BLaER1 treated with 17β-estradiol and CSF1 and Interleukin-3, amounts not matched to agents 10 nM and 100 nM (cell line): ENCODE measurements at regions not wholly inside any gene's neighbourhood (a gene's known extent, or its start where the extent isn't known, plus 50 kb on each side); places are given as distances from the start of the nearest gene placed in this dataset.

Experiments
- H3K27ac ChIP-seq, 11 experiments: shearing (Covaris generic); formaldehyde crosslinking; 2 replicates each; pipeline ENCODE4 v1.8.1; 2022
- H3K27me3 ChIP-seq, 11 experiments: shearing (Covaris generic); formaldehyde crosslinking; 2 replicates each; pipeline ENCODE4 v1.8.1; 2022
- H3K36me3 ChIP-seq, 11 experiments: shearing (Covaris generic); formaldehyde crosslinking; 2 replicates each; pipeline ENCODE4 v1.8.1; 2022
- H3K4me1 ChIP-seq, 10 experiments: shearing (Covaris generic); formaldehyde crosslinking; 2 replicates each; pipeline ENCODE4 v1.8.1; 2022
- H3K4me2 ChIP-seq, 11 experiments: shearing (Covaris generic); formaldehyde crosslinking; 2 replicates each; pipeline ENCODE4 v1.8.1; 2022
- H3K4me3 ChIP-seq, 10 experiments: shearing (Covaris generic); formaldehyde crosslinking; 2 replicates each; pipeline ENCODE4 v1.8.1; 2022
- H3K9ac ChIP-seq, 11 experiments: shearing (Covaris generic); formaldehyde crosslinking; 2 replicates each; pipeline ENCODE4 v1.8.1; 2022
- H3K9me3 ChIP-seq, 11 experiments: shearing (Covaris generic); formaldehyde crosslinking; replicated peaks in 1 of 11; 2 replicates each; pipeline ENCODE4 v1.8.1; 2022
- H4K20me1 ChIP-seq, 11 experiments: shearing (Covaris generic); formaldehyde crosslinking; 2 replicates each; pipeline ENCODE4 v1.8.1; 2022
- Cebpa-rat ChIP-seq, 11 experiments: shearing (Covaris generic); IDR thresholded peaks; 2 replicates each; pipeline ENCODE4 v1.8.1; 2022

GRCh38 chr5:118321081-118321480 lies 667.3 kb downstream of the DTWD2 start:
- Histone ChIP-seq H3K4me2 (no peak overlapping the region), H3K9ac (no peak overlapping the region), H3K36me3 (no peaks in the 10 kb centered on the region), H3K4me3 (no peak overlapping the region), H3K4me1 (no peaks in the 10 kb centered on the region), H3K27me3 (no peaks in the 10 kb centered on the region), H3K9me3 (peaks cover 15 to 24% (median 21%) of the 10 kb centered on the region in 11 experiments), H4K20me1 (no peaks in the 10 kb centered on the region), H3K27ac (no peak overlapping the region)
- TF ChIP-seq Cebpa-rat (IDR thresholded peaks at IDR 0.05), result no peak

- Histone ChIP-seq H3K9ac (no peak overlapping the region), H3K4me1 (no peaks in the 10 kb centered on the region), H4K20me1 (no peaks in the 10 kb centered on the region), H3K27me3 (no peaks in the 10 kb centered on the region), H3K4me3 (no peak overlapping the region), H3K27ac (no peak overlapping the region), H3K36me3 (no peaks in the 10 kb centered on the region), H3K9me3 (peaks cover 15 to 24% (median 21%) of the 10 kb centered on the region in 11 experiments), H3K4me2 (no peak overlapping the region)
- no peak for TF ChIP-seq Cebpa-rat (IDR thresholded peaks at IDR 0.05)
Measured at GRCh38 chr5:118320121-118320520, 668.2 kb downstream of the DTWD2 start.

GRCh38 chr5:118314931-118315330 lies 673.4 kb downstream of the DTWD2 start:
- no peaks in the 10 kb centered on the region for H3K36me3 ChIP-seq
- no peaks in the 10 kb centered on the region for H3K27me3 ChIP-seq
- no peak overlapping the region for H3K27ac ChIP-seq
- H4K20me1 ChIP-seq, result no peaks in the 10 kb centered on the region
- H3K4me3 ChIP-seq, result no peak overlapping the region
- no peaks in the 10 kb centered on the region for H3K9me3 ChIP-seq
- H3K9ac ChIP-seq, result no peak overlapping the region
- no peaks in the 10 kb centered on the region for H3K4me1 ChIP-seq
- no peak for TF ChIP-seq Cebpa-rat (IDR thresholded peaks at IDR 0.05)
- no peak overlapping the region for H3K4me2 ChIP-seq

GRCh38 chr5:118311103-118311819 lies 677.1 kb downstream of the DTWD2 start:
- Histone ChIP-seq H3K4me2 (no peak overlapping the region), H3K27ac (no peak overlapping the region), H3K4me3 (no peak overlapping the region), H4K20me1 (no peaks in the 10 kb centered on the region), H3K27me3 (no peaks in the 10 kb centered on the region), H3K9ac (no peak overlapping the region), H3K9me3 (no peaks in the 10 kb centered on the region), H3K36me3 (no peaks in the 10 kb centered on the region), H3K4me1 (no peaks in the 10 kb centered on the region)
- TF ChIP-seq Cebpa-rat (IDR thresholded peaks at IDR 0.05), result no peak

GRCh38 chr5:118310401-118310800 lies 677.9 kb downstream of the DTWD2 start:
- H3K4me1 ChIP-seq, result no peaks in the 10 kb centered on the region
- H3K9me3 ChIP-seq, result no peaks in the 10 kb centered on the region
- no peak overlapping the region for H3K4me2 ChIP-seq
- H3K27ac ChIP-seq, result no peak overlapping the region
- no peaks in the 10 kb centered on the region for H3K27me3 ChIP-seq
- H3K9ac ChIP-seq, result no peak overlapping the region
- H3K36me3 ChIP-seq, result no peaks in the 10 kb centered on the region
- H3K4me3 ChIP-seq, result no peak overlapping the region
- no peak for TF ChIP-seq Cebpa-rat (IDR thresholded peaks at IDR 0.05)
- no peaks in the 10 kb centered on the region for H4K20me1 ChIP-seq

- H3K4me1 ChIP-seq, result no peaks in the 10 kb centered on the region
- no peaks in the 10 kb centered on the region for H4K20me1 ChIP-seq
- no peaks in the 10 kb centered on the region for H3K36me3 ChIP-seq
- H3K4me3 ChIP-seq, result no peak overlapping the region
- TF ChIP-seq Cebpa-rat (IDR thresholded peaks at IDR 0.05), result no peak
- no peak overlapping the region for H3K27ac ChIP-seq
- H3K9me3 ChIP-seq, result no peaks in the 10 kb centered on the region
- no peaks in the 10 kb centered on the region for H3K27me3 ChIP-seq
- no peak overlapping the region for H3K9ac ChIP-seq
- no peak overlapping the region for H3K4me2 ChIP-seq
Measured at GRCh38 chr5:118303296-118303695, 685.1 kb downstream of the DTWD2 start.

GRCh38 chr5:118302786-118303185 lies 685.6 kb downstream of the DTWD2 start:
- no peak for TF ChIP-seq Cebpa-rat (IDR thresholded peaks at IDR 0.05)
- Histone ChIP-seq H3K4me3 (no peak overlapping the region), H3K27ac (no peak overlapping the region), H3K27me3 (no peaks in the 10 kb centered on the region), H3K36me3 (no peaks in the 10 kb centered on the region), H3K9me3 (no peaks in the 10 kb centered on the region), H3K4me1 (no peaks in the 10 kb centered on the region), H4K20me1 (no peaks in the 10 kb centered on the region), H3K9ac (no peak overlapping the region), H3K4me2 (no peak overlapping the region)

- Histone ChIP-seq H3K9ac (no peak overlapping the region), H3K27ac (no peak overlapping the region), H3K27me3 (no peaks in the 10 kb centered on the region), H3K4me3 (no peak overlapping the region), H3K4me1 (no peaks in the 10 kb centered on the region), H3K36me3 (no peaks in the 10 kb centered on the region), H4K20me1 (no peaks in the 10 kb centered on the region), H3K9me3 (no peaks in the 10 kb centered on the region), H3K4me2 (no peak overlapping the region)
- no peak for TF ChIP-seq Cebpa-rat (IDR thresholded peaks at IDR 0.05)
Measured at GRCh38 chr5:118301696-118302095, 686.7 kb downstream of the DTWD2 start.

- Histone ChIP-seq H3K4me3 (no peak overlapping the region), H3K4me2 (no peak overlapping the region), H3K27ac (no peak overlapping the region), H3K27me3 (no peaks in the 10 kb centered on the region), H3K4me1 (no peaks in the 10 kb centered on the region), H3K9me3 (no peaks in the 10 kb centered on the region; a peak in 1 of 22 replicates), H3K36me3 (no peaks in the 10 kb centered on the region), H4K20me1 (no peaks in the 10 kb centered on the region), H3K9ac (no peak overlapping the region)
- TF ChIP-seq Cebpa-rat (IDR thresholded peaks at IDR 0.05), result no peak
Measured at GRCh38 chr5:118295045-118295444, 693.3 kb downstream of the DTWD2 start.

GRCh38 chr5:118293378-118293777 lies 695.0 kb downstream of the DTWD2 start:
- Histone ChIP-seq H3K9me3 (no peaks in the 10 kb centered on the region; a peak in 1 of 22 replicates), H3K4me1 (no peaks in the 10 kb centered on the region), H3K4me3 (no peak overlapping the region), H4K20me1 (no peaks in the 10 kb centered on the region), H3K36me3 (no peaks in the 10 kb centered on the region), H3K27me3 (no peaks in the 10 kb centered on the region), H3K9ac (no peak overlapping the region), H3K4me2 (no peak overlapping the region), H3K27ac (no peak overlapping the region)
- no peak for TF ChIP-seq Cebpa-rat (IDR thresholded peaks at IDR 0.05)
